HG02938 (cell line): ENCODE measurements at regions not wholly inside any gene's neighbourhood (a gene's known extent, or its start where the extent isn't known, plus 50 kb on each side); places are given as distances from the start of the nearest gene placed in this dataset.
"Not testable (repeated sequence)": the region's sequence is repeated elsewhere in the genome, so short reads cannot be mapped to it uniquely, and the experiment has no call there.

Source experiments
- ATAC-seq: cut with Tn5 transposase; IDR thresholded peaks from one replicate; pipeline ENCODE4 v1.9.1; 2021; ENCODE audit warnings: mild to moderate bottlenecking, moderate library complexity; ENCODE audit not compliant: unreplicated experiment

GRCh38 chr5:36389245-36389644 lies 87.5 kb upstream of the RANBP3L start:
- ATAC-seq = no peak

DNA sequence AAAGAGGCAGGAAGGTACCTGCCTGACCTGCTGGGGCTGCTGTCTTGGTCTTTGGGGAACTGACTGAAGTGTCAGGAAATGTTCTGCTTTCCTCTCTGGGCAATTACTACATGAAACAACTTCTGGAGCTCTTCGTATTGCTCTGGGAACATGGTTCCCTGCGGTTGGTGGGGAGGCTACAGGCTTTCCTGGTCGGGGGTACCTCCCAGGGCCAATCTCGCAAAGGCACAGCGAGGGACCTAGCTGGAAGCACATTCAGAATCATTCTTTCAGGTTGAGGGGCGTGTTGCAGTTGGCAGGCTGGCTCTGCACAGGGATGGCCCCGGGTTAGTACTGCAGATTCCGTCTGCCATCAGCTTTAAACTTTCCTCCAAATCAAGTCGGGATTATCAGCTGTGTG lies 88.9 kb upstream of the RANBP3L start:
- ATAC-seq = no peak

GRCh38 chr5:36392186-36392585 lies 90.5 kb upstream of the RANBP3L start:
- no peak for ATAC-seq

DNA sequence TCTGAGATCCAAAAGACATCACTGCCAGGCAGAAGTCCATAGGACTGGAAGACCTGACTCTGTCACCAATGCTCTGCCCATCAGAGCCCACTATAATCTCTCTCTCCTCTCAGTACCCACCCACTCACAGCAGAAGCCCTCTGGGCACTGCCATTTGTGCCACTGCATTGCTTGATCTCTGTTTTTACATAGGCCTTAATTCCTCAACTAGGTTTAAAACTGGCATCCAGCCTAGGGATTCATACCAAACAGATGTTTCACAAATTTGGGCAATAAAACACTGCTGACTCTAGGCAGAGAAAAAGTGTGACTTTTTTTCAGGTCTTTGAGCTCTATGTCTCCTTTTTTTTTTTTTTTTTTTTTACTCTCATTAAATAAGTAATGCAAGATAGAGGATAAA lies 91.1 kb upstream of the RANBP3L start:
- ATAC-seq = no peak

DNA sequence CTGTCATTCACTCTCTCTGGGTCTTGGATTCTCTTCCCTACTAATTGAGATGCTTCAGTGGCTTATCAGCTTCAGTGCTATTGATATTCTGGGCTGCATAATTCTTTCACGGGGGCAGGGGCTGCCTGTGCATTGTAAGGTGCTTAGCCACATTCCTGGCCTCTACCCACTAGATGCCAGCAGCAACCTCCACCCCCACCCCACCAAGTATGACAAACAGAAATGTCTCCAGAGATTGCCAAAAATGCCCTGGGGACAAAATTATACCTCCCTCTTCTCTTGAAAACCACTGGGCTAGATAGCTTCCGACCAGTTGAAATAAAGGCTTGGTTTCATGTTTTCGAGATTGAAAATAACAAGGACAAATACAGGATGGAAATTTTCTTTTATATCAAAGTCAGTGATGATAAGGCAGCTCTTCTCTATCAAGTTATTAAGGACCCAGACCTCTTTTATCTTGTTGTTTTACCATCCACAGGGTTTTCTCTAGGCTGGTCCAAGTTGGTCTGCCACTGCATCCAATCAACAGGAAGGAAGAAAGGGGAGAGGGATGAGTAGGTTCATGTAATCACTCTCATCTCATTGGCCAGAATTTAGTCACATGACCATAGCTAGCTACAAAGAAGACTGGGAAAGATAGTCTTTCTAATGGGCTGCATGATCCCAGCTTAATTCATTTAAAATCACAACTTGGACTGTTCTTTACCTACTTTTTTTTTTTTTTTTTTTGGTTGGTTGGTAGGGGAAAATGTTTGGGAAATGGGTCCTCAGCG lies 92.1 kb upstream of the RANBP3L start:
- no peak for ATAC-seq

DNA sequence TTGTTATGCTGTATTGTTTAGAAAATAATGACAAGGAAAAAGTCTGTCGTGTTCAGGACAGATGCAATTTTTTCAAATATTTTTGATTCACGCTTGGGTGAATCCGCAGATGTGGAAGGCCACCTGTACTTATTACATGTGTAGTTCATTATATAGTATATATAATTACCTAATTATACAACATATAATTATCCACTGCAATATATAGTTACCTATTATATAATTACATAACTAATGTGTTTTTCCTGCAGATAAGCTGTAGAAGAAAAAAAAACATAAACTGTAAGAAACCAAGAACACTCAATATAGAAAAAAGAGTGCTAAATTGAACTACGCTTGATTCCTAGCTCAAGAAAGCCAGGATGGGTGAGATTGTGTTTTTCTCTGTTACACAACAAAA lies 93.6 kb upstream of the RANBP3L start:
- ATAC-seq = no peak

DNA sequence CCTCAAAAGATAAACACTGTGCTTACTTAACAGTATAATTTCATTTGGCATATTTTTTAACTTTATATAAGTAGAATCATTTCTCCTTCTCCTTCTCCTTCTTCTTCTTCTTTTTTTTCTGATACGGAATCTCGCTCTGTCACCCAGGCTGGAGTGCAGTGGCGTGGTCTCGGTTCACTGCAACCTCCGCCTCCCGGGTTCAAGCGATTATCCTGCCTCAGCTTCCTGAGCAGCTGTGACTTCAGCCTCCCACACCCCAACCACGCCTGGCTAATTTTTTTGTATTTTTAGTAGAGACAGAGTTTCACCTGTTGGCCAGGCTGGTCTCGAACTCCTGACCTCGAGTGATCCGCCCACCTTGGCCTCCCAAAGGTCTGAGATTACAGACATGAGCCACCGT lies 94.2 kb upstream of the RANBP3L start:
- not testable (repeated sequence) for ATAC-seq

- no peak for ATAC-seq
Measured at GRCh38 chr5:36396640-36397039, 94.9 kb upstream of the RANBP3L start.

- no peak for ATAC-seq
Measured at GRCh38 chr5:36397901-36398536, 96.3 kb upstream of the RANBP3L start.

DNA sequence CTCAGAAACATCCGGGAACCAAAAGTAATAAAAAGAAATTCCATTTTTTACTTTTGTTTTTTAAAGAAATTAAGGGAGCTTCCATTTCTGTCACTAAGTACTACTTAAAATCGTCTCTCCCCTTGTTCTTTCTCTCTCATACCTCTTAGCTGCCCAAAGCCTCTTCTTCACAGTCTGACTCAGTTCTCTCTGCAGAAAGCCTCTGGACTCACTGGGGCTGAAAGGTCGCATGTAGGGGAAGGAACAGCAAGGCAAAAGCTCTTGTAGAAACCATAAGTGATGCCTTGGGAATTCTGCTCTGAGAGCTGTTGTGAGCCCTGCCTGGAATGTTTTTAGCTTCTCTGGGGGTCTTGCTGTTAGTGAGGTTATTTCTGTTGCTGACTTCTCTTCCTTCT lies 100.8 kb upstream of the RANBP3L start:
- ATAC-seq = no peak

GRCh38 chr5:36403632-36404311 lies 102.1 kb upstream of the RANBP3L start:
- ATAC-seq = no peak

DNA sequence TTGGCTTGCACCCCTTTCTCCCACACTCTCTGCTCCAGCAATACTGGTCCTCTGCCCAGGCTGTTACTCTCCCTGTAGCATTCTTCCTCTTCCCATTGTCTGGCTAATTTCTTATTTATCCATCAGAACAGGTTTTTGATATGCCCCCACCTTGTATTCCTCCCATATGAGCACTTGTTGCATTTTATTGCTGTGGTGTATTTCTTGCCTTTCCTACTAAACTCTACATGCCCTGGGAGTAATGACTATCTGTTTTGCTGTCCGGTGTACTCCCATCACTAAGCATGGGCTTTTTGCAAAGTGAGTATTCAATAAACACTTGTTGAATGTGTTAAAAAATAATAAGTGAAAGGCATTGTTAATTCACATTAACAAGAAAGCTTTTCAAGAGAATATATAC lies 104.3 kb upstream of the RANBP3L start:
- ATAC-seq = no peak

GRCh38 chr5:36407396-36407795 lies 105.7 kb upstream of the RANBP3L start:
- no peak for ATAC-seq

DNA sequence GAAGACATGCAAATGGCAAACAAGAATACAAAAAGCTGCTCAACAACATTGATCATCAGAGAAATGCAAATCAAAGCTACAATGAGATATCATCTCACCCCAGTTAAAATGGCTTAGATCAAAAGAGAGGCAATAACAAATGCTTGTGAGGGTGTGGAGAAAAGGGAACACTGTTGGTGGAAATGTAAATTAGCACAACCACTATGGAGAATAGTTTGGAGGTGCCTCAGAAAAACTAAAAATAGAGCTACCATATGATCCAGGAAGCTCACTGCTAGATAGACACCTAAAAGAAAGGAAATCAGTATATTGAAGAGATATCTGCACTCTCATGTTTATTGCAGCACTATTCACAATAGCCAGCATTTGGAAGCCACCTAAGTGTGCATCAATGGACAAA lies 108.0 kb upstream of the RANBP3L start:
- ATAC-seq = not testable (repeated sequence)

DNA sequence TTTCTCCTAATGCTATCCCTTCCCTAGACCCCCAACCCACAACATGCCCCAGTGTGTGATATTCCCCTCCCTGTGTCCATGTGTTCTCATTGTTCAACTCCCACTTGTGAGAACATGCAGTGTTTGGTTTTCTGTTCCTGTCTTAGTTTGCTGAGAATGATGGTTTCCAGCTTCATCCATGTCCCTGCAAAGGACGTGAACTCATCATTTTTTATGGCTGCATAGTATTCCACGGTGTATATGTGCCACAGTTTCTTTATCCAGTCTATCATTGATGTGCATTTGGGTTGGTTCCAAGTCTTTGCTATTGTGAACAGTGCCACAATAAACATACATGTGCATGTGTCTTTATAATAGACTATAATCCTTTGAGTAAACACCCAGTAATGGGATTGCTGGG lies 109.0 kb upstream of the RANBP3L start:
- not testable (repeated sequence) for ATAC-seq

GRCh38 chr5:36414869-36415282 lies 113.2 kb upstream of the RANBP3L start:
- ATAC-seq = no peak

DNA sequence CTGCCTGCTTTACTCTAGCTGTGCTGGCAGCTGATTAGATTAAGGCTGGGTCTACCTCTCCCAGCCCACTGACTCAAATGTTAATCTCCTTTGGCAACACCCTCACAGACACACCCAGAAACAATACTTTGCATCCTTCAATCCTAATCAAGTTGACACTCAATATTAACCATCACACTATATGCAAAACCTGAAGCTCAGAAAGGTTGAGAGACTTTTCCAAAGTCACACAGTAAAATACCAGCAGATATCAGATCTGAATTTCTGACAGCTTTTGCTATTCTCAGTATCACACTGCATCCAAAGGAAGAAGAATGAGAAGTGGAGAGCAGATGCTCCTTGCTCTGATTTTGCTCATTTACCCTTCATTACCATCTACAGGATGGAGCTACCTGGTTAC lies 114.9 kb upstream of the RANBP3L start:
- no peak for ATAC-seq

DNA sequence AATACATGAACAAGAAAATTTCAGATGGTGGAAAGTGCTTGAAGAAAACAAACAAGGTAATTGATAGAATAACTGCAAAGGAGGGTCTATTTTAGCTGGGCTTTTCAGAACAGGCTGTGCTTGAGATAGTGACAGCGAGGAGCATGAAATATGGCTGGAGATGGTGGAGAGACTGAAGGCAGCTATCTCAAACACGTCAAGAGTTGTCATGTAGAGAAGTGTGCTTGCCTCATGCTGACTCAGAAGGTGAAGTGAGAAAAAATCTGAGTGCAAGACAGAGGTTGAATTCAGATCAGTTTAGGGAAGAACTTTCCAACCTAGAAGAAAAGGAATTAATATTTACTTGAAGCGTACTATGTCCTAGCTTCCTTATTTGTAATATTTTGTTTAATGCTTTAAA lies 115.5 kb upstream of the RANBP3L start:
- no peak for ATAC-seq

- no peak for ATAC-seq
Measured at GRCh38 chr5:36417668-36418067, 116.0 kb upstream of the RANBP3L start.

GRCh38 chr5:36418152-36418979 lies 116.7 kb upstream of the RANBP3L start:
- no peak for ATAC-seq

GRCh38 chr5:36421256-36421655 lies 119.6 kb upstream of the RANBP3L start:
- ATAC-seq = no peak
